ENCODE measurements at regions not wholly inside any gene's neighbourhood (a gene's known extent, or its start where the extent isn't known, plus 50 kb on each side); places are given as distances from the start of the nearest gene placed in this dataset.
"Not testable (repeated sequence)": the region's sequence is repeated elsewhere in the genome, so short reads cannot be mapped to it uniquely, and the experiment has no call there.

DNA sequence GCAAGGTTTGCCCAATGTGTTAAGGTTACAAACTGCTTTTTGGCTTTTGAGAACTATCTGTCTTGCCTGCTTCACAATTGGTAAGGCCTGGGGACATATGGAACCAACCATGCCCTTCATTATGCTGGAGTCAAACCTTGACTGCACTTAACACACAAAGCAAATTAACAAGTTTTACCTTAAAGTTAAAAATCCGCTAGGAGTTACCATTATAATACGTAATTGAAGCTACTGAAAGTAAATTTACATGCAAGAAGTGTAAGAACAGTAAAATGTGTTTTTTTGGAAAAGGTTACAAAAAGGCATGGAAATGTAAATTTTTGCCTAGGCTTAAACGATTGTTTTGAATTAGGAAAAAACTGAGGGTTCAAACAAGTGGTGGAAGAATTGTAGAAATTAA lies 69.7 kb downstream of the BMP15 start:
- no peak overlapping the region for H3K27ac Mint-ChIP-seq (ENCODE audit: unreplicated experiment)
- H3K4me1 Mint-ChIP-seq (ENCODE audit: low read depth, unreplicated experiment): no peaks in the 10 kb centered on the region
- CTCF ChIA-PET: no interaction called here
- TF ChIP-seq, protein P1, sequence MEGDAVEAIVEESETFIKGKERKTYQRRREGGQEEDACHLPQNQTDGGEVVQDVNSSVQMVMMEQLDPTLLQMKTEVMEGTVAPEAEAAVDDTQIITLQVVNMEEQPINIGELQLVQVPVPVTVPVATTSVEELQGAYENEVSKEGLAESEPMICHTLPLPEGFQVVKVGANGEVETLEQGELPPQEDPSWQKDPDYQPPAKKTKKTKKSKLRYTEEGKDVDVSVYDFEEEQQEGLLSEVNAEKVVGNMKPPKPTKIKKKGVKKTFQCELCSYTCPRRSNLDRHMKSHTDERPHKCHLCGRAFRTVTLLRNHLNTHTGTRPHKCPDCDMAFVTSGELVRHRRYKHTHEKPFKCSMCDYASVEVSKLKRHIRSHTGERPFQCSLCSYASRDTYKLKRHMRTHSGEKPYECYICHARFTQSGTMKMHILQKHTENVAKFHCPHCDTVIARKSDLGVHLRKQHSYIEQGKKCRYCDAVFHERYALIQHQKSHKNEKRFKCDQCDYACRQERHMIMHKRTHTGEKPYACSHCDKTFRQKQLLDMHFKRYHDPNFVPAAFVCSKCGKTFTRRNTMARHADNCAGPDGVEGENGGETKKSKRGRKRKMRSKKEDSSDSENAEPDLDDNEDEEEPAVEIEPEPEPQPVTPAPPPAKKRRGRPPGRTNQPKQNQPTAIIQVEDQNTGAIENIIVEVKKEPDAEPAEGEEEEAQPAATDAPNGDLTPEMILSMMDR (IDR thresholded peaks at IDR 0.05; ENCODE audit: unreplicated experiment): no peak
- no peak overlapping the region for H3K4me3 Mint-ChIP-seq (ENCODE audit: low read depth, unreplicated experiment)
- intact Hi-C loops (cut with micrococcal nuclease; ENCODE audit: unreplicated experiment): no loop called here
- H3K27me3 Mint-ChIP-seq (ENCODE audit: unreplicated experiment): no peaks in the 10 kb centered on the region
- DNase-seq: no peak
- no peaks in the 10 kb centered on the region for H3K36me3 Mint-ChIP-seq (ENCODE audit: insufficient read depth, unreplicated experiment)
- BruUV-seq (replicated peaks): no TSS peak
- H3K9me3 Mint-ChIP-seq (ENCODE audit: low read depth, unreplicated experiment): no peaks in the 10 kb centered on the region

DNA sequence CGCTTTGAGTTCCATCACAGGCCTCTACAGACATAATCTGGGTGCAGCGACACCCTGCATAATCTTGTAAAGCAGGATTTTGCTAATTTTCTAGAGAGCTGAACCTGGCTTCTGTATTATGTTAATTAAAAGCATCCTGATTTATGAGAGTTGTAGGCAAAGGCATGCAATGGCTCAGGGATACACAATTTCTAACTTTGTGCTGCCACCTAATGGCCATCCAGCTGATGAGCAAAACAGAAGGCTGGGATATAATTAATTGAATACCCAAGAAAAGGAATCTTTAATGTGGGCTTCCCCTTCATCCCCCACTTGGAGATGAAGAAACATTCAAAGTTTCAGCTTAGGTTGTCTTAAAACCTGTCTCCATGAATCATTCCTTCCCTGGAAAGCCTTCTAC lies 78.1 kb downstream of the BMP15 start:
- Mint-ChIP-seq H3K4me1 (ENCODE audit: low read depth, unreplicated experiment) (no peaks in the 10 kb centered on the region), H3K27ac (ENCODE audit: unreplicated experiment) (no peak overlapping the region), H3K27me3 (ENCODE audit: unreplicated experiment) (peaks cover 26% of the 10 kb centered on the region), H3K36me3 (ENCODE audit: insufficient read depth, unreplicated experiment) (no peaks in the 10 kb centered on the region), H3K9me3 (ENCODE audit: low read depth, unreplicated experiment) (no peaks in the 10 kb centered on the region), H3K4me3 (ENCODE audit: low read depth, unreplicated experiment) (no peak overlapping the region)
- TF ChIP-seq, protein P1 (IDR thresholded peaks at IDR 0.05; ENCODE audit: unreplicated experiment): no peak
- CTCF ChIA-PET: interaction anchor here (1.3 kb wide), 2 partner anchors 47 to 297 kb away, joined by 3 to 4 read pairs; no protein-coding TSS in a partner anchor
- intact Hi-C loops (cut with micrococcal nuclease; ENCODE audit: unreplicated experiment): loop anchor here (2.0 to 5.0 kb wide), 3 partner anchors 66 to 296 kb away; no protein-coding TSS in a partner anchor
- peak; percentile 29 for DNase-seq
- no TSS peak for BruUV-seq (replicated peaks)

DNA sequence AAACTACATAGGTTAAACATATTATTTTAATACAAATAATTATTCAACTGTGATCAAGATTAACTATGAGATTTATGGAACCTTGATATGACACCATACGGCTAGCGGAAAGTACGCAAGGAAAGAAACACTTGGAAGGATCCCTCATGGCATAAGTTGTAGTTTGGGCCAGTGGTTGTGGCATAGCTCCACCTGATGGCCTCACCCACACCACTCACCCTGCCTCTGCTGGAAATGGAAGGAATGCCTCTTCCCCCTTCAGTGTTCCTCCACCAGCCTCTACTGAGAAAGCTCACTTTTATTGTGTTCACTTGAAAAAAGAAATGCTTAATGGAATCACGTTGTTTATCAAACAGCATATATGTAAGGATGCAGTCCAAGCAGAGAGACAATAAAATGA lies 86.4 kb downstream of the BMP15 start:
- no peak overlapping the region for H3K27ac Mint-ChIP-seq (ENCODE audit: unreplicated experiment)
- no TSS peak for BruUV-seq (replicated peaks)
- no peak overlapping the region for H3K4me3 Mint-ChIP-seq (ENCODE audit: low read depth, unreplicated experiment)
- H3K4me1 Mint-ChIP-seq (ENCODE audit: low read depth, unreplicated experiment): no peaks in the 10 kb centered on the region
- no peaks in the 10 kb centered on the region for H3K9me3 Mint-ChIP-seq (ENCODE audit: low read depth, unreplicated experiment)
- TF ChIP-seq, protein P1 (IDR thresholded peaks at IDR 0.05; ENCODE audit: unreplicated experiment): no peak
- DNase-seq: no peak
- no peaks in the 10 kb centered on the region for H3K36me3 Mint-ChIP-seq (ENCODE audit: insufficient read depth, unreplicated experiment)
- intact Hi-C loops (cut with micrococcal nuclease; ENCODE audit: unreplicated experiment): no loop called here
- CTCF ChIA-PET: no interaction called here
- H3K27me3 Mint-ChIP-seq (ENCODE audit: unreplicated experiment): peaks cover 22% of the 10 kb centered on the region

DNA sequence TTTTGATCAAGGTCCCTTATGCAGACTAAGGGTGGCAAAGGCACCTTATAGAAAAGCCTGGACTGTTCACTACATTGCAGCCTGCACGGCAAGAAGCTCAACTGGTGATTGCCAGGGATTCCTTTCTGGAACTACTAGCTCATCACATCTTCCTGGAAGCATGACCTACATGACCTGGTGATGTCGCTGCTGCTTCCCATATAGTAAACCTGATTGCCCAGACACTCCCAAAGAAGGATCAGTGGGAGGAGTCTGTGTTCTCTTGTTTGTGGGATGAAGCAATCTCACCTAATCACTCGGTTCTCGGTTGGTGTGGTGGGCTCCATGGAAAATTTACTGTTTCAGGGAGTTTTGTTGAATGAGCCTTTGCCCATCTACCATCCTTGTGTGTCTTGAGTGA lies 89.8 kb downstream of the BMP15 start:
- H3K27ac Mint-ChIP-seq (ENCODE audit: unreplicated experiment); H3K4me3 Mint-ChIP-seq (ENCODE audit: low read depth, unreplicated experiment); H3K27me3 Mint-ChIP-seq (ENCODE audit: unreplicated experiment); H3K9me3 Mint-ChIP-seq (ENCODE audit: low read depth, unreplicated experiment); H3K4me1 Mint-ChIP-seq (ENCODE audit: low read depth, unreplicated experiment); CTCF ChIA-PET; intact Hi-C loops (cut with micrococcal nuclease; ENCODE audit: unreplicated experiment); BruUV-seq (replicated peaks); DNase-seq; H3K36me3 Mint-ChIP-seq (ENCODE audit: insufficient read depth, unreplicated experiment): not testable (repeated sequence)

DNA sequence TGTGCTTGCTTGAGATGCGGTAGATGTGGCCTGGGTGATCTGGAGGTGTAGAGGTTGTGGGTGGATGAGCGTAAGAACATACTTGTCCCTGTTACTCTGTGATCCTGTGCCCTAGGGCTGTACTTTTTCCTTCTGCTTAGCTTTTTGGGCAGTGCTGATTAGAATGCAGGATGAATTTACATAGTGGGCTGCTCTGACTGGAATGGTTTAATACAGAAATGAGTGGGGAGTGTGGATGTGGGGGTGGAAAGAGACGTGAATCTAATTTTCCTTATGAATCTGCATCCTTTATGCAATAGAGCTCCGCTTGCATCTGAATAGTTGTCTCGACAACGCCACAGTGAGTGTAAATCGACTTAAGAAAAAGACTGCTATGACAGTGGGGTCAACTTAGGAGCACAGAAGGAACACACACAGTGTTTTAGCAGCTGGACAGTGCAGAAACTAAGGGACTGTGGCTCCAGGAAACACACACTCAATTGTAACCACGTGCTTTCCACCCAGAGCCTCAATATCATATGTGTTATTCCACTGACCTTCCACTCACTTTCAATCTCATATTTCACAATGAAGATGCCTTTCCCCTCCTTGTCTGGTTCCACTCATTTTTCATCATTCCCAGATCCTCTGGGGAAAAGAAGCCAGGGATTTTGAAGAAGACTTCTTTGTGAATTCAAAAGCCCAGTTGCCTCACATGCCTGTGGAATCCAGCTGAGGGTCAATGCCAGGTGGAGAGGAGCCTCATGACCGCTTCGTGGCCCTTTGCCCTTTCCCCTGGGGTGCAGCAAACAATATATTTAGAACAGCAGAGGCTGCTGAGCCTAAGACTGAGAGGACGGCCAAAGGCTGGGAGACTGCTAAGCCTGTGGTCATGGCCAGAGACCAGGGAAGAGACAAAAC lies 91.4 kb downstream of the BMP15 start:
- H3K4me1 Mint-ChIP-seq (ENCODE audit: low read depth, unreplicated experiment); H3K9me3 Mint-ChIP-seq (ENCODE audit: low read depth, unreplicated experiment); BruUV-seq (replicated peaks); CTCF ChIA-PET; DNase-seq; H3K4me3 Mint-ChIP-seq (ENCODE audit: low read depth, unreplicated experiment); H3K36me3 Mint-ChIP-seq (ENCODE audit: insufficient read depth, unreplicated experiment); intact Hi-C loops (cut with micrococcal nuclease; ENCODE audit: unreplicated experiment); H3K27ac Mint-ChIP-seq (ENCODE audit: unreplicated experiment); H3K27me3 Mint-ChIP-seq (ENCODE audit: unreplicated experiment): not testable (repeated sequence)

Data from Calu3 (cell line).